Gastrocnemius medialis (tissue), 4 donors: ENCODE measurements at regions not wholly inside any gene's neighbourhood (a gene's known extent, or its start where the extent isn't known, plus 50 kb on each side); places are given as distances from the start of the nearest gene placed in this dataset.

Source experiments
- CTCF ChIP-seq, 5 experiments: fragments of 450-650 bp in 3 of 5; fragments of 200-600 bp in 2 of 5; sonication (generic) in 2 of 5; IDR thresholded peaks in 4 of 5; conservative IDR thresholded peaks in 1 of 5; 1 replicate in 4 of 5; 2 replicates in 1 of 5; pipeline ENCODE4 v1.5.1; 2016 to 2019; ENCODE audit warnings: antibody characterized with exemption in 5 of 5, mild to moderate bottlenecking in 3 of 5, moderate library complexity in 3 of 5
- POLR2A ChIP-seq, 2 donors: fragments of 450-650 bp; IDR thresholded peaks; one replicate each; pipeline ENCODE4 v1.6.1; 2017; ENCODE audit warnings: antibody characterized with exemption in 2 of 2, mild to moderate bottlenecking in 2 of 2, moderate library complexity in 2 of 2

- TF ChIP-seq POLR2A (IDR thresholded peaks at IDR 0.05) (no peak), CTCF (IDR thresholded peaks at IDR 0.05 in 4 of 5, conservative IDR thresholded peaks at IDR 0.05 in 1 of 5) (no peak)
Observed at GRCh38 chr20:48285656-48286055, 500.4 kb upstream of the SULF2 start.
